BLaER1 (cell line): ENCODE measurements at regions not wholly inside any gene's neighbourhood (a gene's known extent, or its start where the extent isn't known, plus 50 kb on each side); places are given as distances from the start of the nearest gene placed in this dataset.

Experiments
- H3K27ac ChIP-seq: shearing (Covaris generic); formaldehyde crosslinking; 2 replicates; pipeline ENCODE4 v1.8.1; 2022
- H3K27me3 ChIP-seq: shearing (Covaris generic); formaldehyde crosslinking; 2 replicates; pipeline ENCODE4 v1.8.1; 2022
- H3K36me3 ChIP-seq: shearing (Covaris generic); formaldehyde crosslinking; 2 replicates; pipeline ENCODE4 v1.8.1; 2022
- H3K4me1 ChIP-seq: shearing (Covaris generic); formaldehyde crosslinking; 2 replicates; pipeline ENCODE4 v1.8.1; 2022
- H3K4me2 ChIP-seq: shearing (Covaris generic); formaldehyde crosslinking; 2 replicates; pipeline ENCODE4 v1.8.1; 2022
- H3K4me3 ChIP-seq: shearing (Covaris generic); formaldehyde crosslinking; 2 replicates; pipeline ENCODE4 v1.8.1; 2022
- H3K9ac ChIP-seq: shearing (Covaris generic); formaldehyde crosslinking; 2 replicates; pipeline ENCODE4 v1.8.1; 2022
- H3K9me3 ChIP-seq: shearing (Covaris generic); formaldehyde crosslinking; 2 replicates; pipeline ENCODE4 v1.8.1; 2022
- H4K20me1 ChIP-seq: shearing (Covaris generic); formaldehyde crosslinking; 2 replicates; pipeline ENCODE4 v1.8.1; 2022
- Cebpa-rat ChIP-seq: shearing (Covaris generic); IDR thresholded peaks from 2 replicates; pipeline ENCODE4 v1.8.1; 2022

- no peaks in the 10 kb centered on the region for H3K27me3 ChIP-seq
- H3K27ac ChIP-seq = no peak overlapping the region
- TF ChIP-seq Cebpa-rat = no peak
- no peaks in the 10 kb centered on the region for H4K20me1 ChIP-seq
- peaks cover 34% of the 10 kb centered on the region for H3K4me1 ChIP-seq
- no peaks in the 10 kb centered on the region for H3K36me3 ChIP-seq
- H3K9me3 ChIP-seq = no peaks in the 10 kb centered on the region
- H3K9ac ChIP-seq = no peak overlapping the region
- no peak overlapping the region for H3K4me3 ChIP-seq
- peak overlapping the region; percentile 46 for H3K4me2 ChIP-seq
Measured at GRCh38 chr2:173580956-173581355, 226.3 kb downstream of the CDCA7 start.

GRCh38 chr2:173583196-173583595, 228.5 kb downstream of the CDCA7 start:
- Histone ChIP-seq H3K4me3 (no peak overlapping the region), H3K9me3 (no peaks in the 10 kb centered on the region), H3K4me2 (no peak overlapping the region), H3K27ac (no peak overlapping the region), H3K4me1 (peaks cover 34% of the 10 kb centered on the region), H3K9ac (no peak overlapping the region), H4K20me1 (no peaks in the 10 kb centered on the region), H3K27me3 (no peaks in the 10 kb centered on the region), H3K36me3 (no peaks in the 10 kb centered on the region)
- no peak for TF ChIP-seq Cebpa-rat

DNA sequence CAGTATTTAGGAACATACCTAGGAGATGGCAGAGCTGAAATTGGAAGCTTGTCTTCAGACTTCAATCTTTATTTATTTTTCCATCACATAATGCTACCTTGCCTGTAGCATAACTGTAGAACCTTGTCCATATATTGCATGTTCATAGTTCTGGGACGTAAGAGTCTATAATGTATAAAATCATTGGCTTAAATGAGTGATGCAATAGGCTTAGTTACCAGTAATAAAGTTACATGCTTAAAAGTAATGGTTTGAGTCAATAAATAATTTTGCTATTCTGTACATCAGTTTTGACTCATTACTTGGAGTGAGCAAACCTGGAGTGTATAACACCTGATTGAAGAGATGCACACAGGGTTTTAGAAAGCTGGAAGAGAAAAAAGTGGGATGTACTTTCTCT, 229.3 kb downstream of the CDCA7 start:
- H3K27ac ChIP-seq = no peak overlapping the region
- H3K4me1 ChIP-seq = peaks cover 34% of the 10 kb centered on the region

GRCh38 chr2:173584676-173585458, 230.2 kb downstream of the CDCA7 start:
- peaks cover 34% of the 10 kb centered on the region for H3K4me1 ChIP-seq
- H3K4me2 ChIP-seq = peak overlapping the region; percentile 17; the same call in 1 of the 2 replicates
- no peaks in the 10 kb centered on the region for H4K20me1 ChIP-seq
- no peaks in the 10 kb centered on the region for H3K36me3 ChIP-seq
- no peaks in the 10 kb centered on the region for H3K27me3 ChIP-seq
- no peak overlapping the region for H3K4me3 ChIP-seq
- no peak overlapping the region for H3K27ac ChIP-seq
- H3K9ac ChIP-seq = no peak overlapping the region
- no peak for TF ChIP-seq Cebpa-rat
- H3K9me3 ChIP-seq = no peaks in the 10 kb centered on the region

More for the DNA sequence above, 229.3 kb downstream of the CDCA7 start:
- Histone ChIP-seq H3K4me3 (no peak overlapping the region), H3K9ac (no peak overlapping the region), H3K9me3 (no peaks in the 10 kb centered on the region), H3K27me3 (no peaks in the 10 kb centered on the region), H3K36me3 (no peaks in the 10 kb centered on the region), H3K4me2 (no peak overlapping the region), H4K20me1 (no peaks in the 10 kb centered on the region)
- no peak for TF ChIP-seq Cebpa-rat

- Histone ChIP-seq H3K4me1 (peaks cover 14% of the 10 kb centered on the region; the same call in 1 of the 2 replicates), H3K4me2 (no peak overlapping the region), H3K36me3 (0 out of 2 replicates have a peak, but pooled peaks cover 3% of the 10 kb centered on the region), H4K20me1 (no peaks in the 10 kb centered on the region), H3K27me3 (no peaks in the 10 kb centered on the region), H3K9me3 (peaks cover 22% of the 10 kb centered on the region), H3K27ac (no peak overlapping the region), H3K9ac (no peak overlapping the region), H3K4me3 (no peak overlapping the region)
- no peak for TF ChIP-seq Cebpa-rat
Measured at GRCh38 chr2:173588931-173589369, 234.3 kb downstream of the CDCA7 start.

GRCh38 chr2:173589604-173590275, 235.1 kb downstream of the CDCA7 start:
- 0 out of 2 replicates have a peak, but pooled peaks cover 3% of the 10 kb centered on the region for H3K36me3 ChIP-seq
- peaks cover 25% of the 10 kb centered on the region for H3K9me3 ChIP-seq
- no peaks in the 10 kb centered on the region for H3K27me3 ChIP-seq
- no peaks in the 10 kb centered on the region for H4K20me1 ChIP-seq
- no peak for TF ChIP-seq Cebpa-rat
- H3K4me2 ChIP-seq = no peak overlapping the region
- H3K9ac ChIP-seq = no peak overlapping the region
- no peak overlapping the region for H3K27ac ChIP-seq
- no peak overlapping the region for H3K4me3 ChIP-seq
- H3K4me1 ChIP-seq = peaks cover 8% of the 10 kb centered on the region; the same call in 1 of the 2 replicates

- Histone ChIP-seq H3K4me3 (no peak overlapping the region), H3K27ac (no peak overlapping the region), H3K9ac (no peak overlapping the region), H3K36me3 (0 out of 2 replicates have a peak, but pooled peaks cover 3% of the 10 kb centered on the region), H3K4me2 (no peak overlapping the region), H3K9me3 (peaks cover 25% of the 10 kb centered on the region), H4K20me1 (no peaks in the 10 kb centered on the region), H3K4me1 (peaks cover 2% of the 10 kb centered on the region; the same call in 1 of the 2 replicates), H3K27me3 (no peaks in the 10 kb centered on the region)
- no peak for TF ChIP-seq Cebpa-rat
Measured at GRCh38 chr2:173590276-173590861, 235.7 kb downstream of the CDCA7 start.

DNA sequence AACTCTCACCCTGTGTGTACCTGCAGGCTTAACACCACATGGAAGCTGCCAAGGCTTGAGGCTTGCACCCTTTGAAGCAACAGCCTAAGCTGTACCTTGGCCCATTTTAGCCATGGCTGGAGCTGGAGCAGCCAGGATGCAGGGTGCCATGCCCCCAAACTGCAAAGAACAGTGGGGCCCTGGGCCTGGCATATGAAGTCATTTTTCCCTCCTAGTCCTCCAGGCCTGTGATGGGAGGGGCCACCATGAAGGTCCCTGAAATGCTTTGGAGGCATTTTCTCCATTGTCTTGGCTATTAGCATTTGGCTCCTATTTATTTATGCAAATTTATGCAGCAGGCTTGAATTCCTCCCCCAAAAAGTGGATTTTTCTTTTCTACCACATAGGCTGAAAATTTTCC, 238.4 kb downstream of the CDCA7 start:
- no peak for TF ChIP-seq Cebpa-rat
- Histone ChIP-seq H3K9ac (no peak overlapping the region), H3K4me2 (no peak overlapping the region), H3K27me3 (no peaks in the 10 kb centered on the region), H3K36me3 (0 out of 2 replicates have a peak, but pooled peaks cover 3% of the 10 kb centered on the region), H3K4me3 (no peak overlapping the region), H3K9me3 (peaks cover 25% of the 10 kb centered on the region), H3K27ac (no peak overlapping the region), H3K4me1 (no peaks in the 10 kb centered on the region), H4K20me1 (no peaks in the 10 kb centered on the region)

DNA sequence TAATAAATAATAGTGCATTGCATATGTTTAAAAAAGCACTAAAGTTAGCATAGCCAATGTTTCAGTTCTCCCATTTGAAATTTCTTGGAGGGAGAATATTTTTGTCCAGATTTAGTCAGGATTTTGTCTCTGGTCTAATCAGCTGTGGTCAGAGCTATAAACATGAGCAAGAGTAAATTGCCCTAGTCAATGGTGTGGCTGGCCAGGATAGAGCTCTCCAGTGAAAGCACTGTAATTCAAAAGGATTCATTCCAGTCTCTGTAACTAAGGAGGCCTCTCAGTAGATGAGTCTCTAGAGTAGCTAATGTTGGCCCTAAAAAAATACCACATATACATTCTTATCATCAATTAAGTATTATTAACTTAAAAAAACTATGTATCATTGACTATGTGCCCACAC, 241.6 kb downstream of the CDCA7 start:
- Histone ChIP-seq H3K4me3 (no peak overlapping the region), H3K36me3 (0 out of 2 replicates have a peak, but pooled peaks cover 3% of the 10 kb centered on the region), H3K4me2 (no peak overlapping the region), H3K9ac (no peak overlapping the region), H3K9me3 (peaks cover 25% of the 10 kb centered on the region), H3K27me3 (no peaks in the 10 kb centered on the region), H4K20me1 (no peaks in the 10 kb centered on the region), H3K4me1 (no peaks in the 10 kb centered on the region), H3K27ac (no peak overlapping the region)
- TF ChIP-seq Cebpa-rat = no peak

DNA sequence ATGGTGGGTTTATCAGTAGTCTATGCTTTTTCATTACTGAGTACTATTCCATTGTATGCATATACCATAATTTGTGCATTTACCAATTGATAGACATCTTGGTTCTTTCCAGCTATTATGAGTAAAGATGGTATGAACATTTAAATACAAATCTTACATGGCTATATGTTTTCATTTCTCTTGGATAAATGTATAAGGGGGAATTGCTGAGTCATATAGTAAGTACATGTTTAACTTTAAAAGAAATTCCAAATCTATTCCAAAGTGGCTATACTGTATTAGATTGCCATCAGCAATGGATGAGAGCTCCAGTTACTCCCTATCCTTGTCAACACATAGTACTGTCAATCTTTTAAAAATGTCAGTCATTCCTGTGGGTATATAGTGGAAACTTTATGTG, 243.9 kb downstream of the CDCA7 start:
- Histone ChIP-seq H3K27ac (no peak overlapping the region), H3K9me3 (peaks cover 7% of the 10 kb centered on the region), H3K36me3 (no peaks in the 10 kb centered on the region), H3K9ac (no peak overlapping the region), H3K4me3 (no peak overlapping the region), H3K4me1 (no peaks in the 10 kb centered on the region), H3K4me2 (no peak overlapping the region), H3K27me3 (no peaks in the 10 kb centered on the region), H4K20me1 (no peaks in the 10 kb centered on the region)
- TF ChIP-seq Cebpa-rat = no peak
